Activated naive CD4-positive, alpha-beta T cell treated with anti-CD3 and anti-CD28 coated beads for 36 hours (primary cell): ENCODE measurements at regions not wholly inside any gene's neighbourhood (a gene's known extent, or its start where the extent isn't known, plus 50 kb on each side); places are given as distances from the start of the nearest gene placed in this dataset.
"Not testable (repeated sequence)": the region's sequence is repeated elsewhere in the genome, so short reads cannot be mapped to it uniquely, and the experiment has no call there.

ENCODE experiments used
- CTCF ChIA-PET: fragments of 350-600 bp; sonication (Branson Sonifier 250); formaldehyde crosslinking; loops from one replicate; lab custom pipeline; 2021; ENCODE audit warnings: antibody characterized with exemption; lab: Charles Lee
- DNase-seq: peaks from one replicate; pipeline ENCODE4 v3.0.0-alpha.2; 2020
- H3K27ac Mint-ChIP-seq: one replicate; pipeline ENCODE4 v1.8.0; 2021; ENCODE audit warnings: mild to moderate bottlenecking, mixed read lengths
- H3K27me3 Mint-ChIP-seq: one replicate; pipeline ENCODE4 v1.8.0; 2021; ENCODE audit warnings: low read depth, mixed read lengths
- H3K36me3 Mint-ChIP-seq: one replicate; pipeline ENCODE4 v1.8.0; 2021; ENCODE audit warnings: low read depth, mixed read lengths
- H3K4me1 Mint-ChIP-seq: one replicate; pipeline ENCODE4 v1.8.0; 2021; ENCODE audit warnings: low read depth, mixed read lengths
- H3K4me3 Mint-ChIP-seq: one replicate; pipeline ENCODE4 v1.8.0; 2021; ENCODE audit warnings: mild to moderate bottlenecking, moderate library complexity, mixed read lengths
- H3K9me3 Mint-ChIP-seq: one replicate; pipeline ENCODE4 v1.8.0; 2021; ENCODE audit warnings: mixed read lengths
- intact Hi-C: fragments of 100-400 bp; cut with micrococcal nuclease; formaldehyde crosslinking; loops from one replicate; pipeline ENCODE4 v1.15.1; 2023

DNA sequence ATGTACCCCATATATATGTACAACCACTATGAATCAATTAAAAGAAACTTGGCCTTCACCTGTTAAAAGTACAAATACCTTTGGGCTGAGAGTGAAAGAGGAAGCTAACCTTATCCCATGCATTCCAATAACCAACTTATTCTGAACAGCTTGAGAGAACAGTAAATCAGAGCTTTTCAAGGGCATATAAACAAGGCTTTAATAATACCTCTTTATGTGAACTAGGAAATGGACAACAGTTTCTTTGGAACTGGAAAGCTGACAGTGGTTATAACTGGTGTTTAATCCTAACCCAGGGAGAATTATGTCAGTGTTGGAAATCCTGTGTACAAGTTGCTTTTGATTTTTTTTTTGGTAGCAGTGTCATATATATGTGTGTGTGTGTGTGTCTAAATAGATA lies 170.5 kb downstream of the TFAP2B start:
- no peaks in the 10 kb centered on the region for H3K36me3 Mint-ChIP-seq
- no peak overlapping the region for H3K27ac Mint-ChIP-seq
- DNase-seq: no peak
- peaks cover 3% of the 10 kb centered on the region for H3K9me3 Mint-ChIP-seq
- intact Hi-C loops: no loop called here
- no peak overlapping the region for H3K4me3 Mint-ChIP-seq
- H3K27me3 Mint-ChIP-seq: no peaks in the 10 kb centered on the region
- H3K4me1 Mint-ChIP-seq: no peaks in the 10 kb centered on the region
- CTCF ChIA-PET: no interaction called here

DNA sequence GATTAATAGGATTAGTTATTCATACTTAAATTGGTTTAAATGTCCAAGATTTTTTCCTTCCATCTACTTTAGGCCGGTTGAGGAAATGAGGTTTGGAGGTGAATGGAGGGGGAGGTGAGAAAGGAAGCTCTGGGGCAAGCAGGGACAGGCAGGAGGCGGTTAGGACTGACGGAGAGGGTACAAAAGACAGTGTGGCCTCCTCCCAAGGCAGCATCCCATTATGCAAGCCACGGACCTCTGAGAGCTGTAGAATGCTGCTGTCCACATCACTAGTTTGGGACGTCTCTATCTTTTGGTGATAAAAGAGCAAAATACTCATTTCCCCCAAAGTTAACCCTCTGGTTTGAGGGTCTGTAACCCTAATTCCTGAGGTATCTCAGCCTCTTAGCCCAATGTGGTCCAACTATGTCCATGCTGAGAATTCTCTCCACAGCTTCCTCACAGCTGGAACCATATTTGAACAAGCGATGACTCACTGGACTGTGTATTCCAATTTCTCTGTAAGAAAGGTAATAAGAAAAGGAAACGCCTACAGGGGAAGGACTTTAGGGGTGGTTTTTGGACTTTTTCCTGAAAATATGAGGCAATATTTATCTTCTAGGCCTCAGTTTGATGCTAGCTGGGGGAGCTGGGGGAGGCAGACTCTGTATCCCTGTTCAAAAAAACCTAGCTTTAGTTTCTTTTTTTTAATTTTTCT lies 172.2 kb downstream of the TFAP2B start:
- Mint-ChIP-seq H3K4me1 (no peaks in the 10 kb centered on the region), H3K36me3 (no peaks in the 10 kb centered on the region), H3K27ac (no peak overlapping the region), H3K9me3 (peaks cover 2% of the 10 kb centered on the region), H3K27me3 (no peaks in the 10 kb centered on the region), H3K4me3 (no peak overlapping the region)
- CTCF ChIA-PET: no interaction called here
- intact Hi-C loops: no loop called here
- no peak for DNase-seq

DNA sequence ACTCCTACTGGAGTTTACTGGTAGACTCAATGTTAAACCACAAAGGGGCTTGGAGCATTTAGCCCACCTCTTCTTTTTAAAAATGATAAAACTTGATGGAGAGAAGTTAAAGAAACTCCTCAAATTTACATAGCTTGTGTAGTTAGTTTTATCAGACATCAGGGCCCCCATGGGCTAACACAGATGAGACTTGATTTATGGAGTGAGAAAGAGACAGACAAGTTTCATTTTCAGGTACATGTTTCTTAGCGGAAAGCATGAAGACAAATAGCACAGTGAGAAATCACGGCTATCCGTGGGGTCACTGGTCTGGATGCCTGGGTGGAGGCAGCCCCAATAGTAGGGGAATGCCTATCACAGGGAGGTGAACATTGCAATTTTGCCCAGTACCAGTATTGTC lies 173.6 kb downstream of the TFAP2B start:
- CTCF ChIA-PET: no interaction called here
- no peak overlapping the region for H3K27ac Mint-ChIP-seq
- H3K4me1 Mint-ChIP-seq: no peaks in the 10 kb centered on the region
- H3K36me3 Mint-ChIP-seq: no peaks in the 10 kb centered on the region
- H3K4me3 Mint-ChIP-seq: no peak overlapping the region
- H3K27me3 Mint-ChIP-seq: no peaks in the 10 kb centered on the region
- H3K9me3 Mint-ChIP-seq: peaks cover 2% of the 10 kb centered on the region
- DNase-seq: no peak
- intact Hi-C loops: no loop called here

DNA sequence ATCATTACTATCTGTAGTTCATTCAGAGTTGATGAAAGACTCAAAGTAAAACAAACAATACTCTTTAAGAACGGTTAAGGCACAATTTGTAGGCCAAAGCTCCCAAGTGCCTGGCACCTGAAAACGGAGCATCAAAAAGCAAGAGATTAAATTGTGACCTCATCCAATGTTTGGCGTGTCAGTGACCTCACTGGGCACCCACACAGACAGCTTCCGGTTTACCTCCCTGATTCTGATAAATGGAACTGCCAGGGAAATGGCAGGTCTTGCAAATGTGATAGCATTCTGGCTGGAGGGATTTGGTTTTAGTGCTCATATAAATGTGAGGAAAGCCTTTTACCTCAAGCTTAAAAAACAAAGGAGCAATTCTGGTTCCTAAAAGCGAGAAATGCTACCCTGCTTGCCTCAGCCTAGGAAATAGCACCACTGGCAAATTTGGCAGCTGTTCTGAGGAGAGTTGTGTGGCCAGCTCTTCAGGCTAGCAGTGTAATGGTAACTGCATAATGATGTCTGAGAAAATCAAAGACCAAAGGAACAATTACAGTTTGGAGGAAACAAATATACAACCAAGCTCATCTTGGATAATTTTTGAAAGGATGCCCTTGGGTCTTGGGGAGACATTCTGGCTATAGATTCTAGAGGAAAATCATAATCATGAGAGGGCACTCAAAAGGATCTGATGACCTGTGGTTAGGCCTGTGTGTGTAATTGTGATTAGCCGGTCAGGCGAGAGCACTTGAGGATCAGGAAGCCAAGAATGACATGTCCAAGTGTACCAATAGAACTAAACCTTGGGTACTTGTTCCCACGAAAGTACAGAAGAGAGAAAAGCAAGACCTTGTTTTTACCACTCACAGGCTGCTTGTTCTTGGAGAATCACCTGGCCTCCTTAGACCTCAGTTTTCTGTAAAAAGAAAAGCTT lies 174.3 kb downstream of the TFAP2B start:
- Mint-ChIP-seq H3K27me3 (no peaks in the 10 kb centered on the region), H3K4me3 (no peak overlapping the region), H3K27ac (no peak overlapping the region), H3K36me3 (no peaks in the 10 kb centered on the region), H3K9me3 (peaks cover 2% of the 10 kb centered on the region), H3K4me1 (no peaks in the 10 kb centered on the region)
- intact Hi-C loops: no loop called here
- CTCF ChIA-PET: no interaction called here
- no peak for DNase-seq

DNA sequence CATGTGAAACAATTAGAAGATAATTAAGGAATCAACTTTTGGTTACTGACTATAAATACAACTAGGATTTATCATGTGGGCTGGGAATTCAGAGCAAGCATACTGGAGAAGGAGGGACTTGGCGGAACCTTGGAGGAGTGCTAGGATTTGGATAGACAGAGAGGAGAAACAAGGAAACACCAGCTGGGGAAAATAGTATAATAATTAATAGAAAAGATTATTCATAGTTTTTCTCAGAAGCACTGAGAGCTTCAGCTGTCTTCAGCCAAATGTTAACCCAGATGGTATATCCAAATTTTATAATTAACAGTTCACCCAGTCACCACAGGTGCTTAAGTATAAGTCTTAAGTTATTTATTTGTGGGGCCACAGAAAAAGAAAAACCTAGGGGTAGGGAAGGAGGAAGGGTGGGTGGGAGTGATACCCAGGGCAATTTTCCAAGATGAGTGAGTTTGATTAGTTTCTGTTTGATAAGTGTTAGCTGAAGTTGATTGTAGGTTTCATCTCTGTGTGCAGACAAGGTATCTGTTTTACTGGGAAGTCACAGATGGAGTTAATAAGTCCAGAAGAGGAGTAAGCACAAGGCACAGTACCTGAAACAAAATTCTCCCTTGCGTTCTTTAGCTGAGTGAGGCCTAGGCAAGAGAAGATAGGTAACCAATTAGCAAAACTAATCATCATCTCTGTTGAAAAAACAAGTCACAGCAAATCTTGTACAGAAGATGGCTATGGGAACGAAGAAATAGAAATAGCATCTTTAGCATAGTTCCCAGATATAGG lies 175.5 kb downstream of the TFAP2B start:
- Mint-ChIP-seq H3K9me3 (no peaks in the 10 kb centered on the region), H3K36me3 (no peaks in the 10 kb centered on the region), H3K4me3 (no peak overlapping the region), H3K27ac (no peak overlapping the region), H3K27me3 (no peaks in the 10 kb centered on the region), H3K4me1 (no peaks in the 10 kb centered on the region)
- intact Hi-C loops: no loop called here
- CTCF ChIA-PET: no interaction called here
- no peak for DNase-seq

DNA sequence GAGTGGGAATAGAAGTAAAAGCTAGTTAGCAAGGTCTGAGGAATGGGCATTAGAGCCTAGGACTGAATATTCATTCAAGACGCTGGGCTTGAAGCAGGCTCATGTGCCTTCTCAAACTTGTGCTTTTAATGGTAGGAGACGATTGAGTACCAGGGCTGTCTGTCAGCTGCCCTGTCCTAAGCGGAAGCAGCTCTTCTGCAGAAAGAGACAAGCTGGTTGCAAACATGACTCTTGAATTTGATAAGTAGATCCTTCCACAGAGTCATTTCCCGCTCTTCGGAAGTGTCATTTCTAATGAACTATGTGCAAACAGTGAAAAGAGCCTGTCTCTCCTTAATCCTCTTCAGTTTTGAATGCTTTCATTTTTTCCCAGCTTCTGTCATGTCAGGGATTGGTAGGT lies 176.4 kb downstream of the TFAP2B start:
- Mint-ChIP-seq H3K27ac (no peak overlapping the region), H3K4me1 (no peaks in the 10 kb centered on the region), H3K4me3 (no peak overlapping the region), H3K27me3 (no peaks in the 10 kb centered on the region), H3K9me3 (no peaks in the 10 kb centered on the region), H3K36me3 (no peaks in the 10 kb centered on the region)
- CTCF ChIA-PET: no interaction called here
- no peak for DNase-seq
- intact Hi-C loops: no loop called here

DNA sequence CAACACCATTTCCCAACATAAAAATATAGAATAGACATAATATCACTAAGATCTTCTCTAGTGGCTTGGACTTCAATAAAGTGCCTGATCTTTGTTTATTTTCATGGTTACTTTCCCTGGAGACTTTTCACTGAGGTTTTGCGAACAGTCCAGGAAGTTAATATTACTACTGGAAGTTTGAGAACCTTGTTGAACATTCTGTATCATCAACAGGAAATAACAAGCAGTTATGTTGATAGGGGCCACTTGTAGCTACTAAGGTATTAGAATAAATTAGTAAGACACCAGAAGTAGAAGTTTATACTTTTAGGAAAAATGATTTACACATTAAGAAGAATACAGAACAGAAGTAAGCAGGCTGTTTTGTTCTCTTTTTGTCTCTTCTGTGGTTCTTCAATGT lies 180.2 kb downstream of the TFAP2B start:
- H3K4me3 Mint-ChIP-seq: no peak overlapping the region
- peaks cover 1% of the 10 kb centered on the region for H3K9me3 Mint-ChIP-seq
- no peaks in the 10 kb centered on the region for H3K27me3 Mint-ChIP-seq
- DNase-seq: no peak
- intact Hi-C loops: no loop called here
- CTCF ChIA-PET: no interaction called here
- H3K36me3 Mint-ChIP-seq: no peaks in the 10 kb centered on the region
- H3K4me1 Mint-ChIP-seq: no peaks in the 10 kb centered on the region
- no peak overlapping the region for H3K27ac Mint-ChIP-seq

DNA sequence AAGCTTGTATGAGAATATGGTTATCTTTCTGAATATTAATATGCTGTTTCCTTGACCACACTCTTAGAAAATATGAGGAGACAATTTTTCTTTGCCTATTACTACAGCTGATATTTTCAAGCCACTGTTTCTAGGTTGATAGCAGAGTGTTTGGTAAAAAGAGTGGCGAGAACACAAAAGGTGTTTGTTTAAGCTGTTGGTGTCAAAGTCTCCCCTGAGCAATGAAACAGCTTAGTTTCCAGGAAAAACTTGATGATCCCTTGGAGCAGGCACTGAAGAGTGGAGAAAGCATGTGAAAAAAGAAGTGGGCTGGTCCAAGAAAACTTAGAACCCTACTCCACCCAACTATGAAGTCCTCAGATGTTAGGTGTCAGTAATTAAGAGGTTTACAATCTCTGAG lies 182.7 kb downstream of the TFAP2B start:
- no peaks in the 10 kb centered on the region for H3K4me1 Mint-ChIP-seq
- no peak overlapping the region for H3K27ac Mint-ChIP-seq
- H3K4me3 Mint-ChIP-seq: no peak overlapping the region
- DNase-seq: no peak
- no peaks in the 10 kb centered on the region for H3K27me3 Mint-ChIP-seq
- peaks cover 1% of the 10 kb centered on the region for H3K9me3 Mint-ChIP-seq
- intact Hi-C loops: no loop called here
- CTCF ChIA-PET: no interaction called here
- no peaks in the 10 kb centered on the region for H3K36me3 Mint-ChIP-seq

DNA sequence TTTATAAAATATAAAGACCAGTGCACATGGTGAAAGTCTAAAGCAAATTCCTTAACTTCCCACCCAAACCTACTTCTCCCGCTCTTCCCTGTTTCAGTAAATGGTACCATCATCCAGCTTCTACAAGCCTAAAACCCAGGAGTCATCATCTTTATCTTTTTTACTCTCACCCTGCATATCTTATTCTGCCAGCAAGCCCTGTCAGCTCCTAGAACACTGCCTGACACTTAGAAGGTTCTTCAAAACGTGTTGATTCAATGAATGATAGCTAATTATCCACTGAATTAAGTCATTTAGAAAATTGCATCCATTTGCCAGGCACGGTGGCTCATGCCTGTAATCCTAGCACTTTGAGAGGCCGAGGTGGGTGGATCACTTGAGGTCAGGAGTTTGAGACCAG lies 185.7 kb downstream of the TFAP2B start:
- H3K4me1 Mint-ChIP-seq: no peaks in the 10 kb centered on the region
- intact Hi-C loops: no loop called here
- CTCF ChIA-PET: no interaction called here
- H3K27ac Mint-ChIP-seq: no peak overlapping the region
- no peaks in the 10 kb centered on the region for H3K27me3 Mint-ChIP-seq
- H3K9me3 Mint-ChIP-seq: peaks cover 7% of the 10 kb centered on the region
- no peaks in the 10 kb centered on the region for H3K36me3 Mint-ChIP-seq
- no peak overlapping the region for H3K4me3 Mint-ChIP-seq
- no peak for DNase-seq

DNA sequence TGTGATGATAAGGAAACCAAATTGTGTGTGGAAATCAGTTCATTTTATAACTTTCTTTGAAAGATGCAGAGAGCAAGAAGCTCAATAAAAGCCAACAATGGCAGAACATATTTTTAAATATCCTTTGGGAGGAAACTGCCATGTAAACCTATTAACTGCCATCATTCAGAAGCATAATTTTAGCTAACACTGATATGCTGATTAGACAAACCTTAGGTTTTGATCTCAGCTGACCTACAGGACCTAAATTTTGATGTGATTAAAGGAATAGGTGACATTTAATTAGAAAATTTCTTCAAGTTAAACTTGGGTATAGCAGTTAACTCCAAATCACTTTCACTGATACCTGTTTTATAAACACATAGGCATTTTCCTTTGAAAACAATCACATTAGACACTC lies 187.1 kb downstream of the TFAP2B start:
- Mint-ChIP-seq H3K27ac (no peak overlapping the region), H3K4me1 (no peaks in the 10 kb centered on the region), H3K4me3 (no peak overlapping the region), H3K27me3 (no peaks in the 10 kb centered on the region), H3K36me3 (no peaks in the 10 kb centered on the region), H3K9me3 (peaks cover 7% of the 10 kb centered on the region)
- intact Hi-C loops: no loop called here
- CTCF ChIA-PET: no interaction called here
- no peak for DNase-seq

DNA sequence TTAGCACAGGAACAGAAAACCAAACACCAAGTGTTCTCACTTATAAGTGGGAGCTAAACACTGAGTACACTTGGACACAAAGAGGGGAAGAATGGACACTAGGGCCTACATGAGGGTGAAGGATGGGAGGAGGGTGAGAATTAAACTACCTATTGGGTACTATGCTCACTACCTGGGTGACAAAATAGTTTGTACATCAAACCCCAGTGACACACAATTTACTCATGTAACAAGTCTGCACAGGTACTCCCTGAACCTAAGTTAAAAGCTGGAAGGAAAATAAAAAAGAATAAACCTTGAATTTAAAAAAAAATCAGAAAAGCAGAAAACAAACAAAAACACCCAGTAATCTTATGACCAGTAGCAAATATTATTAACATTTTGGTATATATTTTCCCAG lies 188.6 kb downstream of the TFAP2B start:
- H3K36me3 Mint-ChIP-seq: no peaks in the 10 kb centered on the region
- no peak for DNase-seq
- CTCF ChIA-PET: no interaction called here
- intact Hi-C loops: no loop called here
- no peaks in the 10 kb centered on the region for H3K4me1 Mint-ChIP-seq
- H3K4me3 Mint-ChIP-seq: no peak overlapping the region
- no peak overlapping the region for H3K27ac Mint-ChIP-seq
- no peaks in the 10 kb centered on the region for H3K27me3 Mint-ChIP-seq
- peaks cover 7% of the 10 kb centered on the region for H3K9me3 Mint-ChIP-seq

DNA sequence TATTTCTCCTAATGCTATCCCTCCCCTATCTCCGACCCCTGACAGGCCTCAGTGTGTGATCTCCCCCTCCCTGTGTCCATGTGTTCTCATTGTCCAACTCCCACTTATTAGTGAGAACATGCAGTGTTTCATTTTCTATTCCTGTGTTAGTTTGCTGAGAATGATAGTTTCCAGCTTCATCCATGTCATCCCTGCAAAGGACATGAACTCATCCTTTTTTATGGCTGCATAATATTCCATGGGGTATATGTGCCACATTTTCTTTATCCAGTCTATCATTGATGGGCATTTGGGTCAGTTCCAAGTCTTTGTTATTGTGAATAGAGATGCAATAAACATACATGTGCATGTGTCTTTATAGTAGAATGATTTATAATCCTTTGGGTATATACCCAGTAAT lies 190.0 kb downstream of the TFAP2B start:
- H3K4me1 Mint-ChIP-seq, H3K4me3 Mint-ChIP-seq, H3K9me3 Mint-ChIP-seq, CTCF ChIA-PET, H3K27me3 Mint-ChIP-seq, H3K36me3 Mint-ChIP-seq, DNase-seq, H3K27ac Mint-ChIP-seq, intact Hi-C loops: not testable (repeated sequence)
